Breast epithelium (tissue), 3 donors: ENCODE measurements at regions not wholly inside any gene's neighbourhood (a gene's known extent, or its start where the extent isn't known, plus 50 kb on each side); places are given as distances from the start of the nearest gene placed in this dataset.

Source experiments
- POLR2AphosphoS5 ChIP-seq, 3 donors: sonication (generic); formaldehyde crosslinking; IDR thresholded peaks; one replicate each; pipeline ENCODE4 v1.6.1; 2017; ENCODE audit warnings: antibody characterized with exemption in 3 of 3
- TF ChIP-seq, protein P1 (sequence below), 3 donors: fragments of 450-650 bp; IDR thresholded peaks; one replicate each; pipeline ENCODE4 v1.5.1; 2016 to 2017; ENCODE audit warnings: antibody characterized with exemption in 3 of 3, mild to moderate bottlenecking in 3 of 3, moderate library complexity in 3 of 3

- TF ChIP-seq, protein P1, sequence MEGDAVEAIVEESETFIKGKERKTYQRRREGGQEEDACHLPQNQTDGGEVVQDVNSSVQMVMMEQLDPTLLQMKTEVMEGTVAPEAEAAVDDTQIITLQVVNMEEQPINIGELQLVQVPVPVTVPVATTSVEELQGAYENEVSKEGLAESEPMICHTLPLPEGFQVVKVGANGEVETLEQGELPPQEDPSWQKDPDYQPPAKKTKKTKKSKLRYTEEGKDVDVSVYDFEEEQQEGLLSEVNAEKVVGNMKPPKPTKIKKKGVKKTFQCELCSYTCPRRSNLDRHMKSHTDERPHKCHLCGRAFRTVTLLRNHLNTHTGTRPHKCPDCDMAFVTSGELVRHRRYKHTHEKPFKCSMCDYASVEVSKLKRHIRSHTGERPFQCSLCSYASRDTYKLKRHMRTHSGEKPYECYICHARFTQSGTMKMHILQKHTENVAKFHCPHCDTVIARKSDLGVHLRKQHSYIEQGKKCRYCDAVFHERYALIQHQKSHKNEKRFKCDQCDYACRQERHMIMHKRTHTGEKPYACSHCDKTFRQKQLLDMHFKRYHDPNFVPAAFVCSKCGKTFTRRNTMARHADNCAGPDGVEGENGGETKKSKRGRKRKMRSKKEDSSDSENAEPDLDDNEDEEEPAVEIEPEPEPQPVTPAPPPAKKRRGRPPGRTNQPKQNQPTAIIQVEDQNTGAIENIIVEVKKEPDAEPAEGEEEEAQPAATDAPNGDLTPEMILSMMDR (IDR thresholded peaks at IDR 0.05) = no peak
- no peak for TF ChIP-seq POLR2AphosphoS5 (IDR thresholded peaks at IDR 0.05)
Measured at GRCh38 chr21:16096988-16097387, 367.2 kb downstream of the USP25 start.
